ENCODE measurements at regions not wholly inside any gene's neighbourhood (a gene's known extent, or its start where the extent isn't known, plus 50 kb on each side); places are given as distances from the start of the nearest gene placed in this dataset.
"Not testable (repeated sequence)": the region's sequence is repeated elsewhere in the genome, so short reads cannot be mapped to it uniquely, and the experiment has no call there.

- not testable (repeated sequence) for H3K9ac ChIP-seq (ENCODE audit: low read length); H3K36me3 ChIP-seq (ENCODE audit: control insufficient read depth, insufficient read depth, low read length); H3K27ac ChIP-seq (ENCODE audit: low read depth, low read length); H3K9me3 ChIP-seq (ENCODE audit: control insufficient read depth, insufficient read depth, low read depth, low read length); H3K4me1 ChIP-seq (ENCODE audit: control insufficient read depth, insufficient read depth, low read length); H3K27me3 ChIP-seq (ENCODE audit: control insufficient read depth, insufficient read depth, low read length); H3K4me3 ChIP-seq (ENCODE audit: low read depth, low read length)
Observed at GRCh38 chr18:11457853-11458252, 151.5 kb upstream of the SLC35G4 start.

- H3K4me1 ChIP-seq (ENCODE audit: control insufficient read depth, insufficient read depth, low read length) = no peaks in the 10 kb centered on the region
- no peak overlapping the region for H3K9ac ChIP-seq (ENCODE audit: low read length)
- no peaks in the 10 kb centered on the region for H3K27me3 ChIP-seq (ENCODE audit: control insufficient read depth, insufficient read depth, low read length)
- 0 out of 2 replicates have a peak, but pooled peaks cover 4% of the 10 kb centered on the region for H3K9me3 ChIP-seq (ENCODE audit: control insufficient read depth, insufficient read depth, low read depth, low read length)
- H3K36me3 ChIP-seq (ENCODE audit: control insufficient read depth, insufficient read depth, low read length) = no peaks in the 10 kb centered on the region
- H3K4me3 ChIP-seq (ENCODE audit: low read depth, low read length) = no peak overlapping the region
- H3K27ac ChIP-seq (ENCODE audit: low read depth, low read length) = no peak overlapping the region
Observed at GRCh38 chr18:11454040-11454439, 155.4 kb upstream of the SLC35G4 start.

DNA sequence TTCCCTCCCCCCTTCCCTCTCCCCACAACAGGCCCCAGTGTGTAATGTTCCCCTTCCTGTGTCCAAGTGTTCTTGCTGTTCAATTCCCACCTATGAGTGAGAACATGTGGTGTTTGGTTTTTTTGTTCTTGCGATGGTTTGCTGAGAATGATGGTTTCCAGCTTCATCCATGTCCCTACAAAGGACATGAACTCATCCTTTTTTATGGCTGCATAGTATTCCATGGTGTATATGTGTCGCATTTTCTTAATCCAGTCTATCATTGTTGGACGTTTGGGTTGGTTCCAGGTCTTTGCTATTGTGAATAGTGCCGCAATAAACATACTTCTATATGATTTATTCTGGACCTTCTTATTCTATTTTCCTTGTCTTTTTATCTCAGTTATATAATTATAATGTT is 165.2 kb upstream of the SLC35G4 start:
- not testable (repeated sequence) for H3K4me1 ChIP-seq (ENCODE audit: control insufficient read depth, insufficient read depth, low read length); H3K27ac ChIP-seq (ENCODE audit: low read depth, low read length); H3K4me3 ChIP-seq (ENCODE audit: low read depth, low read length); H3K27me3 ChIP-seq (ENCODE audit: control insufficient read depth, insufficient read depth, low read length); H3K9me3 ChIP-seq (ENCODE audit: control insufficient read depth, insufficient read depth, low read depth, low read length); H3K9ac ChIP-seq (ENCODE audit: low read length); H3K36me3 ChIP-seq (ENCODE audit: control insufficient read depth, insufficient read depth, low read length)

DNA sequence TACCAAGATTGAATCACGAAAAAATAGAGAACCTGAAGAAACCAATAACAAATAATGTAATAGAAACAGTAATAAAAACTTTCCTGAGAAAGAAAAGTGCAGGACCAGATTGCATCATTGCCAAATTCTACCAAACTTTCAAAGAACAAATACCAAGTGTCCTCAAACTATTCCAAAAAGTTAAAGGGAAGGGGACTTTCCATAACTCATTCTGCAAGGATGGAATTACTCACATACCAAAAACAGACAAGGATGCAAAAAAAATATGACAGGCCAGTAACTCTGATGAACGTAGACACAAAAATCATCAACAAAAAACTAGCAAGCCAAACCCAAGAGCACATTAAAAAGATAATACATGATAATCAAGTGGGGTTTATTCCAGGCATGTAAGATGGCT is 172.3 kb upstream of the SLC35G4 start:
- Histone ChIP-seq H3K27me3 (ENCODE audit: control insufficient read depth, insufficient read depth, low read length) (no peaks in the 10 kb centered on the region), H3K36me3 (ENCODE audit: control insufficient read depth, insufficient read depth, low read length) (no peaks in the 10 kb centered on the region), H3K4me3 (ENCODE audit: low read depth, low read length) (no peak overlapping the region), H3K9ac (ENCODE audit: low read length) (no peak overlapping the region), H3K27ac (ENCODE audit: low read depth, low read length) (no peak overlapping the region), H3K4me1 (ENCODE audit: control insufficient read depth, insufficient read depth, low read length) (no peaks in the 10 kb centered on the region), H3K9me3 (ENCODE audit: control insufficient read depth, insufficient read depth, low read depth, low read length) (no peaks in the 10 kb centered on the region)

DNA sequence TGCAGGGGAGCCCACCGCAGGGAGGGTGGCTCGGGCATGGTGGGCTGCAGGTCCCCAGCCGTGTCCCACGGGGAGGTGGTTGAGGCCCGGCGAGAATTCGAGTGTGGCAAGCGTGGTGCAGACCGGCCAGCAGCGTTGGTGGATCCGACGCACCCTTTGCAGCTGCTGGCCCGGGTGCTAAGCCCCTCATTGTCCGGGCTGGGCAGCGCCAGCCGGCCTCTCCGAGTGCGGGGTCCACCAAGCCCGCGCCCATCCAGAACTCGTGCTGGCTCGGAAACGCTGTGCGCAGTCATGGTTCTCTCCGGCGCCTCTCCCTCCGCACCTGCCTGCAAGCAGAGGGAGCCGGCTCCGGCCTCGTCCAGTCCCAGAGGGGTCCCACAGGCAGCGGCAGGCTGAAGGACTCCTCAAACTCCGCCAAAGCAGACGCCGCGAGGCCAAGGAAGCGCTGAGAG is 177.0 kb upstream of the SLC35G4 start:
- H3K9ac ChIP-seq (ENCODE audit: low read length) = no peak overlapping the region
- no peaks in the 10 kb centered on the region for H3K9me3 ChIP-seq (ENCODE audit: control insufficient read depth, insufficient read depth, low read depth, low read length)
- H3K4me3 ChIP-seq (ENCODE audit: low read depth, low read length) = no peak overlapping the region
- H3K27me3 ChIP-seq (ENCODE audit: control insufficient read depth, insufficient read depth, low read length) = no peaks in the 10 kb centered on the region
- no peak overlapping the region for H3K27ac ChIP-seq (ENCODE audit: low read depth, low read length)
- H3K4me1 ChIP-seq (ENCODE audit: control insufficient read depth, insufficient read depth, low read length) = no peaks in the 10 kb centered on the region
- H3K36me3 ChIP-seq (ENCODE audit: control insufficient read depth, insufficient read depth, low read length) = no peaks in the 10 kb centered on the region

- H3K36me3 ChIP-seq (ENCODE audit: control insufficient read depth, insufficient read depth, low read length) = no peaks in the 10 kb centered on the region
- H3K4me1 ChIP-seq (ENCODE audit: control insufficient read depth, insufficient read depth, low read length) = no peaks in the 10 kb centered on the region
- no peaks in the 10 kb centered on the region for H3K27me3 ChIP-seq (ENCODE audit: control insufficient read depth, insufficient read depth, low read length)
- no peaks in the 10 kb centered on the region for H3K9me3 ChIP-seq (ENCODE audit: control insufficient read depth, insufficient read depth, low read depth, low read length)
- H3K4me3 ChIP-seq (ENCODE audit: low read depth, low read length) = no peak overlapping the region
- H3K27ac ChIP-seq (ENCODE audit: low read depth, low read length) = no peak overlapping the region
- no peak overlapping the region for H3K9ac ChIP-seq (ENCODE audit: low read length)
Observed at GRCh38 chr18:11429876-11430275, 179.5 kb upstream of the SLC35G4 start.

GRCh38 chr18:11425211-11425610 is 184.2 kb upstream of the SLC35G4 start:
- no peaks in the 10 kb centered on the region for H3K4me1 ChIP-seq (ENCODE audit: control insufficient read depth, insufficient read depth, low read length)
- H3K36me3 ChIP-seq (ENCODE audit: control insufficient read depth, insufficient read depth, low read length) = no peaks in the 10 kb centered on the region
- no peak overlapping the region for H3K9ac ChIP-seq (ENCODE audit: low read length)
- H3K27me3 ChIP-seq (ENCODE audit: control insufficient read depth, insufficient read depth, low read length) = no peaks in the 10 kb centered on the region
- no peak overlapping the region for H3K27ac ChIP-seq (ENCODE audit: low read depth, low read length)
- H3K9me3 ChIP-seq (ENCODE audit: control insufficient read depth, insufficient read depth, low read depth, low read length) = no peaks in the 10 kb centered on the region
- no peak overlapping the region for H3K4me3 ChIP-seq (ENCODE audit: low read depth, low read length)

DNA sequence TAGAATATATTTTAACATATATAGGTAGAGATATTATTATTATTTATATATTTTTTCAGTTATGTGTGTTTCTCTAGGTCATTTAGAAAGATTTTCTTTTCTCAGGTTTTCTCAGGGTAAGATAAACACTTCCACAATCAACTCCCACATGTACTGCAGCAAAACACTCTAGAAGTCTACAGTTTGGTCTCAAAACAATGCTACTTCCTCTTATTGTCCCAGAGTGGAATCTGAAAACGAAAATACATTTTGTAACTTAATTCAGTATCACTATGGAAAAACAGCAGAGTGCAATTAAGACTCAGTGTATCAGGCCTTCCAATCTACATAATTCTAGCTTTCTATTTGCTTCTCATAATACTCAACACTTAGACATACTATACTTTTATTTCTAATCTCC is 190.1 kb upstream of the SLC35G4 start:
- no peaks in the 10 kb centered on the region for H3K9me3 ChIP-seq (ENCODE audit: control insufficient read depth, insufficient read depth, low read depth, low read length)
- no peak overlapping the region for H3K27ac ChIP-seq (ENCODE audit: low read depth, low read length)
- no peaks in the 10 kb centered on the region for H3K36me3 ChIP-seq (ENCODE audit: control insufficient read depth, insufficient read depth, low read length)
- H3K27me3 ChIP-seq (ENCODE audit: control insufficient read depth, insufficient read depth, low read length) = no peaks in the 10 kb centered on the region
- no peak overlapping the region for H3K9ac ChIP-seq (ENCODE audit: low read length)
- H3K4me1 ChIP-seq (ENCODE audit: control insufficient read depth, insufficient read depth, low read length) = no peaks in the 10 kb centered on the region
- no peak overlapping the region for H3K4me3 ChIP-seq (ENCODE audit: low read depth, low read length)

- no peaks in the 10 kb centered on the region for H3K4me1 ChIP-seq (ENCODE audit: control insufficient read depth, insufficient read depth, low read length)
- no peak overlapping the region for H3K4me3 ChIP-seq (ENCODE audit: low read depth, low read length)
- H3K27ac ChIP-seq (ENCODE audit: low read depth, low read length) = no peak overlapping the region
- H3K27me3 ChIP-seq (ENCODE audit: control insufficient read depth, insufficient read depth, low read length) = no peaks in the 10 kb centered on the region
- no peaks in the 10 kb centered on the region for H3K36me3 ChIP-seq (ENCODE audit: control insufficient read depth, insufficient read depth, low read length)
- H3K9ac ChIP-seq (ENCODE audit: low read length) = no peak overlapping the region
- H3K9me3 ChIP-seq (ENCODE audit: control insufficient read depth, insufficient read depth, low read depth, low read length) = no peaks in the 10 kb centered on the region
Observed at GRCh38 chr18:11412811-11413210, 196.6 kb upstream of the SLC35G4 start.

GRCh38 chr18:11411048-11411447 is 198.3 kb upstream of the SLC35G4 start:
- Histone ChIP-seq H3K9ac (ENCODE audit: low read length) (no peak overlapping the region), H3K27ac (ENCODE audit: low read depth, low read length) (no peak overlapping the region), H3K4me3 (ENCODE audit: low read depth, low read length) (no peak overlapping the region), H3K27me3 (ENCODE audit: control insufficient read depth, insufficient read depth, low read length) (no peaks in the 10 kb centered on the region), H3K4me1 (ENCODE audit: control insufficient read depth, insufficient read depth, low read length) (no peaks in the 10 kb centered on the region), H3K36me3 (ENCODE audit: control insufficient read depth, insufficient read depth, low read length) (no peaks in the 10 kb centered on the region), H3K9me3 (ENCODE audit: control insufficient read depth, insufficient read depth, low read depth, low read length) (no peaks in the 10 kb centered on the region)

- no peak overlapping the region for H3K27ac ChIP-seq (ENCODE audit: low read depth, low read length)
Observed at GRCh38 chr18:11408555-11409065, 200.8 kb upstream of the SLC35G4 start.

GRCh38 chr18:11407940-11408339 is 201.5 kb upstream of the SLC35G4 start:
- H3K36me3 ChIP-seq (ENCODE audit: control insufficient read depth, insufficient read depth, low read length) = no peaks in the 10 kb centered on the region
- H3K27ac ChIP-seq (ENCODE audit: low read depth, low read length) = no peak overlapping the region
- H3K4me1 ChIP-seq (ENCODE audit: control insufficient read depth, insufficient read depth, low read length) = no peaks in the 10 kb centered on the region
- no peaks in the 10 kb centered on the region for H3K9me3 ChIP-seq (ENCODE audit: control insufficient read depth, insufficient read depth, low read depth, low read length)
- H3K9ac ChIP-seq (ENCODE audit: low read length) = no peak overlapping the region
- H3K4me3 ChIP-seq (ENCODE audit: low read depth, low read length) = no peak overlapping the region
- no peaks in the 10 kb centered on the region for H3K27me3 ChIP-seq (ENCODE audit: control insufficient read depth, insufficient read depth, low read length)

More at GRCh38 chr18:11408555-11409065, 200.8 kb upstream of the SLC35G4 start:
- Histone ChIP-seq H3K4me1 (ENCODE audit: control insufficient read depth, insufficient read depth, low read length) (no peaks in the 10 kb centered on the region), H3K36me3 (ENCODE audit: control insufficient read depth, insufficient read depth, low read length) (no peaks in the 10 kb centered on the region), H3K27me3 (ENCODE audit: control insufficient read depth, insufficient read depth, low read length) (no peaks in the 10 kb centered on the region), H3K9ac (ENCODE audit: low read length) (no peak overlapping the region), H3K9me3 (ENCODE audit: control insufficient read depth, insufficient read depth, low read depth, low read length) (no peaks in the 10 kb centered on the region), H3K4me3 (ENCODE audit: low read depth, low read length) (no peak overlapping the region)
